ENCODE measurements at regions not wholly inside any gene's neighbourhood (a gene's known extent, or its start where the extent isn't known, plus 50 kb on each side); places are given as distances from the start of the nearest gene placed in this dataset.

DNA sequence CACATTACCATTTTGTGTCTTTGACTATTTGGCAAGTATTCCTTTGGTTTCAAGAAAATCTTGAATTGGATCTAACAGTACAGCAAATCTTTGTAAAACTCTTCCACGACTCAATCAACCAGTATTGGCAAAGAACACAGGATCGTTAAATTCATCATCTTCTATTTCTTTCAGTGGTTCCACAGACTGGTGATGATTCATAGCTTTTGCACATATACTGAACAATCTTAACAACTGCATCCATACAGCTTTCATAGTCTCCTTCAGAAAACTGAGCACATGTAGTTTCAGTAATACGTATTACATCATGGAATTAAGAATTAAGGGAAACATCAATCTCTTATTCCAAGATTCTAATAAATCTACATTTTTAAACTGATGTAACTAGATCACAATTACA is 91.6 kb upstream of the LIPC start:
- H3K4me1 ChIP-seq (ENCODE audit: low read depth), result peaks cover 4% of the 10 kb centered on the region
- TF ChIP-seq, protein P1, sequence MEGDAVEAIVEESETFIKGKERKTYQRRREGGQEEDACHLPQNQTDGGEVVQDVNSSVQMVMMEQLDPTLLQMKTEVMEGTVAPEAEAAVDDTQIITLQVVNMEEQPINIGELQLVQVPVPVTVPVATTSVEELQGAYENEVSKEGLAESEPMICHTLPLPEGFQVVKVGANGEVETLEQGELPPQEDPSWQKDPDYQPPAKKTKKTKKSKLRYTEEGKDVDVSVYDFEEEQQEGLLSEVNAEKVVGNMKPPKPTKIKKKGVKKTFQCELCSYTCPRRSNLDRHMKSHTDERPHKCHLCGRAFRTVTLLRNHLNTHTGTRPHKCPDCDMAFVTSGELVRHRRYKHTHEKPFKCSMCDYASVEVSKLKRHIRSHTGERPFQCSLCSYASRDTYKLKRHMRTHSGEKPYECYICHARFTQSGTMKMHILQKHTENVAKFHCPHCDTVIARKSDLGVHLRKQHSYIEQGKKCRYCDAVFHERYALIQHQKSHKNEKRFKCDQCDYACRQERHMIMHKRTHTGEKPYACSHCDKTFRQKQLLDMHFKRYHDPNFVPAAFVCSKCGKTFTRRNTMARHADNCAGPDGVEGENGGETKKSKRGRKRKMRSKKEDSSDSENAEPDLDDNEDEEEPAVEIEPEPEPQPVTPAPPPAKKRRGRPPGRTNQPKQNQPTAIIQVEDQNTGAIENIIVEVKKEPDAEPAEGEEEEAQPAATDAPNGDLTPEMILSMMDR (IDR thresholded peaks at IDR 0.05; ENCODE audit: low read depth, low read length), result no peak

DNA sequence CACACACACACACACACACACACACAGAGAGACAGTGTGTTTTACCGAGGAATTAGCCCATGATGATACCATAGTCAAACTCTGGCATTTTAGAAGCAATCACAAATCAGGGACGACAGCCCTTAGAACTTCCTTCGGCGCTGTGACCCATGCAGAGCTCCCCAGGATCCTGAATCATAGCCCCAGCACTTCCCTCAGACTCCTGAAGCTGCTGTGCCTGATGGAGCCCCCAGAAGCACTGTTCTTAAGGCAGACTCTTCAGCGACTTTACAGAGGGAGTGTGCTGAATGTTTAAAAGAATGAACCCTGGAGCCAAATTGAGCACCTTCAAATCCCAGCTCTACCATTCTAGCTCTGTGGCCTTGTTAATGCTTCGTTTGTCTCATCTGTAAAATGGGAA is 89.3 kb upstream of the LIPC start:
- no peak overlapping the region for H3K4me3 ChIP-seq
- H3K27me3 ChIP-seq, result no peaks in the 10 kb centered on the region
- no peaks in the 10 kb centered on the region for H3K9me3 ChIP-seq (ENCODE audit: low read depth)
- DNase-seq (ENCODE audit: low read depth in 1 of 2, low spot score in 1 of 2), result no peak
- no peak overlapping the region for H3K27ac ChIP-seq
- no peaks in the 10 kb centered on the region for H3K4me1 ChIP-seq (ENCODE audit: low read depth)
- TF ChIP-seq, protein P1 (IDR thresholded peaks at IDR 0.05; ENCODE audit: low read depth, low read length), result no peak
- no peaks in the 10 kb centered on the region for H3K36me3 ChIP-seq

More for the DNA sequence above, 91.6 kb upstream of the LIPC start:
- Histone ChIP-seq H3K36me3 (no peaks in the 10 kb centered on the region), H3K27ac (no peak overlapping the region), H3K9me3 (ENCODE audit: low read depth) (no peaks in the 10 kb centered on the region), H3K27me3 (no peaks in the 10 kb centered on the region), H3K4me3 (no peak overlapping the region)
- DNase-seq (ENCODE audit: low read depth in 1 of 2, low spot score in 1 of 2), result no peak

DNA sequence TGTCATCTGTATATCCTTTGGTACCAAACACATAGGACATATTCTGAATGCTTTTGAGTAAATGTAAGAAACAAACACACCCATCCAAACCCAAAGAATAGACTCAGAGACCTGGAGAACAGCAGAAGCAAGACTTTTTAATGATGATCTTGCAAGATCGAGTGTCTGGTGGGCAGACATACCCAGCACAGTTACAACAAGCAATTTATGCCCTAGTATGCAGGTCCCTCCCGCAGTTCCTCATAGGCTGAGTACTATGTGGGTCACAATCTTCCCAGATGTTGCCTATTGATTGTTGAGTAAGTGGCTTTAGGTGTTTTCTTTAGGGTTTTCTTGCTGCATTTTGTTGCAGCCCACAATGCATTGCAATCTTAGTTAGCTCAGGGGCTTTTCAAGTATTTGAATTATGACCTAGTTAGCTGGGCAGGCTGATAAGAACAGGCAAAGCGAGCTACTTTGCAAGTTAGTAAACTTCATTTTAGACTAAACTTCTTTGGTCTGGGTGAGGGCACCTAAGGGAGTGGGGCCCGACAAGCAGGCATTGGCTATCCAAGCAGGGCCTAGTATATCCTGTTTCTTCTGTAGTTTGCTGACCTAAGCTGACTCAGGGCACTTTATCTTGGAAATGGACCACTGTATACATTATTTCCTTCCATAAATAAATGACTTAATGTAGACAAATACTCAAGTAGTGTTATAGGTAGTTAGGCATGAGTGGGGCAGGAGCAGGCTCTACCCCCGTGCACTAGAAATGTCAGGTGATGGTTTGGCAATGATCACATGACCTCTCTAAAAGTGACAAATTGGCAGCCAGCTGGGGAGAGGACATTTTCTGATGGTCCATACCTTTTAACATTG is 87.3 kb upstream of the LIPC start:
- Histone ChIP-seq H3K27ac (no peak overlapping the region), H3K4me3 (no peak overlapping the region), H3K27me3 (no peaks in the 10 kb centered on the region), H3K4me1 (ENCODE audit: low read depth) (no peaks in the 10 kb centered on the region), H3K9me3 (ENCODE audit: low read depth) (no peaks in the 10 kb centered on the region), H3K36me3 (no peaks in the 10 kb centered on the region)
- DNase-seq (ENCODE audit: low read depth in 1 of 2, low spot score in 1 of 2), result no peak
- TF ChIP-seq, protein P1 (IDR thresholded peaks at IDR 0.05; ENCODE audit: low read depth, low read length), result no peak

DNA sequence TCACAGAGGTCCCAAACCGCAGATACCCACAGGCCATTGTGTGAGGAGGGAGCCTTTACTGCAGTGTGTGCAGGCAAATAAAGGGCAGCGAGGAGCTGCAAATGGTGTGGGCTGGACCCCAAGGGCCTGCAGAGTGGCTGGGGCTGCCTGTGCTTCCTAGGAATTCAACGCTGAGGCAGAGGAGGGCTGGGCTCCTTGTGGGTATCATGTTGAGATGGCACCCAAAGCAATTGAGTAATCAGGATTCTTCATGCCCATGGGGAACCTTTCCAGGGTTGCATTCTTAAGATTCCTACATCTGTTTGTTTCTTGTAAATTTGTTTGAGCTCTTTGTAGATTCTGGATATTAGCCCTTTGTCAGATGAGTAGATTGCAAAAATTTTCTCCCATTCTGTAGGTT is 85.4 kb upstream of the LIPC start:
- no peaks in the 10 kb centered on the region for H3K4me1 ChIP-seq (ENCODE audit: low read depth)
- peak in 1 of 2 donors; percentile 51 for DNase-seq (ENCODE audit: low read depth in 1 of 2, low spot score in 1 of 2)
- H3K27me3 ChIP-seq, result no peaks in the 10 kb centered on the region
- no peaks in the 10 kb centered on the region for H3K36me3 ChIP-seq
- TF ChIP-seq, protein P1 (IDR thresholded peaks at IDR 0.05; ENCODE audit: low read depth, low read length), result no peak
- no peak overlapping the region for H3K4me3 ChIP-seq
- no peak overlapping the region for H3K27ac ChIP-seq
- H3K9me3 ChIP-seq (ENCODE audit: low read depth), result no peaks in the 10 kb centered on the region

DNA sequence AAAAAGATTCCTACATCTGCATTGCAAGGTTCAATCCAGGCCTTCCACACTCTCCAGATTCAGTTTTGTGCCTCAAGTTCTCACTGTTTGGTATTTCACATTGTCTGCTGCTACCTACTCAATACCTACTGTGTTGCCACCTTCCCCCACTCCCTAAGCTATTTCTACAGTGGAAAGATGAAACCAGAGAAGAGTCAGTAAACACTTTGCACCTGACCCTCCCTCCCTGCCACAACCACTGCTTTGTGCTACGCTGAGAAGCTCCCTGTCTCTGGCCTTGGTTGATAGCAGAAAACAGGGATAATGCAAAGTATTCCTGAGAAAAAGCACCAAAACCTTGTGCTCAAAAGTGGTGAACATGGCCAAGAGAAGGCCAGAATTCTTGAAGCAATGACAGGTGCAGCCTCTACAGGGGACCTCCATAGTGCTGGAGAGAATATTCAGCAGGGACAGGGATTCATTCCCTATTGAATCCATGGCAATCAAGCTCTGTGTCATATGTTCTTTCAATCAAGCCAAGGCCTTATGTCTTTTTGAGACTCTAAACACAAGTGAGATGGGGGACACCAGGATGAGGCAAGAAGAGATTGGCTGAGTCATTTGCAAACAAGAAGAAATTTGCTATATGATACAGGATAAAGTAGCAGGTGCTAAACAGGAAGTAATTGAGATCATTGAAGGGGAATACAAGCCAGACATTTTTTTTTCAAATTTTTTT is 83.5 kb upstream of the LIPC start:
- Histone ChIP-seq H3K27ac (no peak overlapping the region), H3K36me3 (no peaks in the 10 kb centered on the region), H3K27me3 (no peaks in the 10 kb centered on the region), H3K4me3 (no peak overlapping the region), H3K9me3 (ENCODE audit: low read depth) (no peaks in the 10 kb centered on the region), H3K4me1 (ENCODE audit: low read depth) (no peaks in the 10 kb centered on the region)
- no peak for DNase-seq (ENCODE audit: low read depth in 1 of 2, low spot score in 1 of 2)
- TF ChIP-seq, protein P1 (IDR thresholded peaks at IDR 0.05; ENCODE audit: low read depth, low read length), result no peak

Data from cardiac muscle cell (in vitro differentiated cells and primary cell).